ENCODE measurements at regions not wholly inside any gene's neighbourhood (a gene's known extent, or its start where the extent isn't known, plus 50 kb on each side); places are given as distances from the start of the nearest gene placed in this dataset.
A peak's percentile ranks its signal among the peaks of the same experiment; 100 is the strongest.

DNA sequence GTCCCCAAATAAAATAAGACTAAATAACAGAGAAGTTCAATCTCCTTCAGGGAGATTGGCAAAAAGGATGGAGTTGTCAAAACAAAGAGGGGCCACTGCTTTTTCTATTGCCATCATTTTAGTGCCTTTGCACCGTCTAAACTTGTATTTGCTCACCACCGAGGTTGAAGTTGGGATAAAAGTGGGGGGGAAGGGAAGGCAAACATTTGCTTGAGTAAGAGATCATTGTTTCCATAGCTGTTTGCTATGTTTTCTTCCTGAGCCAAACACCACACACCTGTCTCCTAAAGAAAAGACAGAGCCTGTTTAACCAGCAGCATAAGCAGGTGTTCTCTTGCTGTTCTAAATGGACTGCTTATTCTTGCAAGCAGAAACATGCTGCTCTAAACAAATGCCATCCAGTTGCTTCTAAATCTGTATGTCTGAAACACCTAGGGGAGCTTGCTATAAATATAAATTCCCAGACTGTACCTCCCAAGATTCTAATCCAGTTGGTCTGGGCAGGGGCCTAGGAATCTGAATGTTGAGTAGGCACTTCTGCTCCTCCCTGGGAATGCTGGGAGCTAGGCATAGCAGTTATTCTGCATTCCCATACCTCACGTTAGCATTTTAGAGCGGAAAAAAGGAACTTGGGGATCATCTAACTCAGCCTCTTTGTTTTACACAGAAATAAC lies 179.4 kb upstream of the ARL4C start:
- Histone ChIP-seq H2AFZ (ENCODE audit: low read depth, low read length) (no peak overlapping the region), H3K18ac (ENCODE audit: low read depth in 1 of 2, low read length in 2 of 2) (peak overlapping the region in 1 of 2 experiments; percentile 43)
- 77% methylated on average over 3 of the region's 4 CpGs for WGBS

DNA sequence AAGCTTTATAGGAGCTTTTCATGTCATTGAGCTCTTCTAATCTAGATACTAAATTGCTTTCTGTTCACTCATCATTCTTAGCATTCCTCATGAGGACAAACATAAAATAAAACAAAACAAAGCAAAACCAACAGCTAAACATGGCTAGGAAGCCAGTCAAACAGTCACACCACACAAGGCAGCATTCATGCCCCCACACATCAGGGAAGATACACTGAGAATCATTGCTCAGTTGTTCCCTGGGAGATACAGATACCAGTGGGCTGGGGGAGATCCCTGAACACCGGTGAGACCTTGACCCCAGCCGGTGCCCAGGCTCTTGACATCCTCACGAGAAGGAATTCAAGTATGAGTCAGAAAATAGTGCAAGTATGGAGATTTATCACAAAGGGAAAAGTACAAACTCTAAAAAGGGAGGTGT lies 177.9 kb upstream of the ARL4C start:
- Histone ChIP-seq H3K9me3 (ENCODE audit: control insufficient read depth, low read length) (no peaks in the 10 kb centered on the region), H3K79me1 (replicated peaks; ENCODE audit: low read length, poor library complexity, severe bottlenecking) (no peaks in the 10 kb centered on the region), H2BK5ac (ENCODE audit: low read depth, low read length, poor library complexity, severe bottlenecking) (no peak overlapping the region), H2AK5ac (ENCODE audit: low read length, severe bottlenecking) (no peak overlapping the region), H3K4me3 (ENCODE audit: insufficient read depth in 1 of 2, low read depth in 1 of 2, low read length in 2 of 2) (no peak overlapping the region), H3K27me3 (ENCODE audit: control insufficient read depth in 1 of 2, insufficient read depth in 1 of 2, low read length in 2 of 2) (no peaks in the 10 kb centered on the region), H4K8ac (ENCODE audit: low read length) (peak overlapping the region; percentile 79), H2BK120ac (ENCODE audit: low read depth, low read length) (peak overlapping the region; percentile 65), H3K9ac (ENCODE audit: low read length) (no peak overlapping the region), H3K18ac (ENCODE audit: low read depth in 1 of 2, low read length in 2 of 2) (peak overlapping the region in 1 of 2 experiments; percentile 69), H2AFZ (ENCODE audit: low read depth, low read length) (no peak overlapping the region), H4K91ac (ENCODE audit: low read length) (no peak overlapping the region), H3K4me1 (ENCODE audit: control insufficient read depth, insufficient read depth, low read depth, low read length) (peaks cover 27% of the 10 kb centered on the region), H3K36me3 (ENCODE audit: control insufficient read depth in 1 of 2, insufficient read depth in 2 of 2, low read depth in 1 of 2, low read length in 2 of 2) (no peaks in the 10 kb centered on the region), H2BK15ac (ENCODE audit: low read depth, poor library complexity, severe bottlenecking) (peak overlapping the region; percentile 36), H3K27ac (ENCODE audit: low read length, poor library complexity, severe bottlenecking) (peak overlapping the region; percentile 74), H2BK12ac (ENCODE audit: low read length in 2 of 2) (peak overlapping the region in 1 of 2 experiments; percentile 80), H3K4ac (ENCODE audit: low read depth in 1 of 2, low read length in 2 of 2) (peak overlapping the region; percentile 25 to 57), H3K23ac (ENCODE audit: low read length in 2 of 2) (no peak overlapping the region), H3K14ac (ENCODE audit: low read length in 2 of 2) (no peak overlapping the region), H3K4me2 (ENCODE audit: low read length, poor library complexity, severe bottlenecking) (no peak overlapping the region)
- DNase-seq, result peak; percentile 81
- WGBS, result under 1% methylated on average over 3 of the region's 3 CpGs

More for the DNA sequence above, 179.4 kb upstream of the ARL4C start:
- Histone ChIP-seq H3K4ac (ENCODE audit: low read depth in 1 of 2, low read length in 2 of 2) (no peak overlapping the region), H3K27me3 (ENCODE audit: control insufficient read depth in 1 of 2, insufficient read depth in 1 of 2, low read length in 2 of 2) (no peaks in the 10 kb centered on the region), H4K91ac (ENCODE audit: low read length) (no peak overlapping the region), H3K9ac (ENCODE audit: low read length) (no peak overlapping the region), H3K4me2 (ENCODE audit: low read length, poor library complexity, severe bottlenecking) (no peak overlapping the region), H3K23ac (ENCODE audit: low read length in 2 of 2) (no peak overlapping the region), H3K14ac (ENCODE audit: low read length in 2 of 2) (no peak overlapping the region), H2BK12ac (ENCODE audit: low read length in 2 of 2) (no peak overlapping the region), H3K79me1 (replicated peaks; ENCODE audit: low read length, poor library complexity, severe bottlenecking) (no peaks in the 10 kb centered on the region), H3K4me1 (ENCODE audit: control insufficient read depth, insufficient read depth, low read depth, low read length) (peaks cover 28% of the 10 kb centered on the region), H3K9me3 (ENCODE audit: control insufficient read depth, low read length) (no peaks in the 10 kb centered on the region), H2BK120ac (ENCODE audit: low read depth, low read length) (no peak overlapping the region), H2BK15ac (ENCODE audit: low read depth, poor library complexity, severe bottlenecking) (no peak overlapping the region), H4K8ac (ENCODE audit: low read length) (no peak overlapping the region), H3K27ac (ENCODE audit: low read length, poor library complexity, severe bottlenecking) (no peak overlapping the region), H3K36me3 (ENCODE audit: control insufficient read depth in 1 of 2, insufficient read depth in 2 of 2, low read depth in 1 of 2, low read length in 2 of 2) (no peaks in the 10 kb centered on the region), H2BK5ac (ENCODE audit: low read depth, low read length, poor library complexity, severe bottlenecking) (no peak overlapping the region), H2AK5ac (ENCODE audit: low read length, severe bottlenecking) (peak overlapping the region; percentile 45), H3K4me3 (ENCODE audit: insufficient read depth in 1 of 2, low read depth in 1 of 2, low read length in 2 of 2) (no peak overlapping the region)
- DNase-seq, result no peak

DNA sequence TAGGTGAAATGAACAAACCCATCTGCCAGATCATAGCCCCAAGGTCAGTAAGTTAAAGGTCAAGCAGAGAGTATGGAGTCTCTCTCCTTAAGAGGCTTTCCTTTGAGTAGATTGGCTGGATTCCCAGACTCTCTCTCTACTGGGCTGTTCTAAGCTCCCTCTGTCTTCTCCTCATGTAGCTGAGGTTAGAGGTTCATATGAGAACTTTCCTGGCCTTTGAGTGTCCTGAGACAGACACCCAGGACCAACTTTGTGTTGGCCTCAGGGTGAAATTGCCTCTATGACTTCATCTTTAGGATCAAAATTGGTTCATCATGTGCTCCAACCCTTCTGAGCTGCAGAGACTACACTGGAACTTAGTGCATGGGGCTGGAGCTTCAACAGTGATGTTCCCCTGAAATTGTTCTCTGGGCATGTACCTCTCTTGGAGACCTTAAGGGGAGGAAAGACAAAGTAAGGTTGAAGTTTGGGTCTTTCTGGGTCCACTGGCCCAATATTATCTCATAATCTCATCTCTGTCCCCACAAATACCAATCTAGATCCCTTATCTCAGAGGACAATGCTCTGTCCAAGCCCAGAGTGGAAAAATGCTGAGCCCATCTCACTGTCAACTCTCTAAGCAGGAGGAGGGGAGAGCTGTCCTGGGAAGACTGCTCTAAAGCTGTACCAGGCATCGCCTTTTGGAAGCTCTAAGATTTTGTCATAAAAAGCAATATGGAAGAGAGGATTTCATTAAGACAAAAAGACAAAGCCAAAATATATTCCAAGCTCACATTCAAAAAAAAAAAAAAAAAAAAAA lies 177.3 kb upstream of the ARL4C start:
- H3K36me3 ChIP-seq (ENCODE audit: control insufficient read depth in 1 of 2, insufficient read depth in 2 of 2, low read depth in 1 of 2, low read length in 2 of 2), result no peaks in the 10 kb centered on the region
- no peak overlapping the region for H3K23ac ChIP-seq (ENCODE audit: low read length in 2 of 2)
- WGBS, result no CpG with 5 or more reads among the region's 1 CpG
- H3K14ac ChIP-seq (ENCODE audit: low read length in 2 of 2), result no peak overlapping the region
- no peaks in the 10 kb centered on the region for H3K27me3 ChIP-seq (ENCODE audit: control insufficient read depth in 1 of 2, insufficient read depth in 1 of 2, low read length in 2 of 2)
- H3K9ac ChIP-seq (ENCODE audit: low read length), result no peak overlapping the region
- H3K4me2 ChIP-seq (ENCODE audit: low read length, poor library complexity, severe bottlenecking), result no peak overlapping the region
- peak overlapping the region; percentile 26 for H2BK15ac ChIP-seq (ENCODE audit: low read depth, poor library complexity, severe bottlenecking)
- no peaks in the 10 kb centered on the region for H3K9me3 ChIP-seq (ENCODE audit: control insufficient read depth, low read length)
- H3K18ac ChIP-seq (ENCODE audit: low read depth in 1 of 2, low read length in 2 of 2), result peak overlapping the region; percentile 16 to 82
- H2BK120ac ChIP-seq (ENCODE audit: low read depth, low read length), result peak overlapping the region; percentile 62
- H3K4me1 ChIP-seq (ENCODE audit: control insufficient read depth, insufficient read depth, low read depth, low read length), result peaks cover 27% of the 10 kb centered on the region
- no peak overlapping the region for H2AFZ ChIP-seq (ENCODE audit: low read depth, low read length)
- H4K91ac ChIP-seq (ENCODE audit: low read length), result peak overlapping the region; percentile 52
- H2AK5ac ChIP-seq (ENCODE audit: low read length, severe bottlenecking), result peak overlapping the region; percentile 89
- no peaks in the 10 kb centered on the region for H3K79me1 ChIP-seq (replicated peaks; ENCODE audit: low read length, poor library complexity, severe bottlenecking)
- H3K4me3 ChIP-seq (ENCODE audit: insufficient read depth in 1 of 2, low read depth in 1 of 2, low read length in 2 of 2), result no peak overlapping the region
- H4K8ac ChIP-seq (ENCODE audit: low read length), result peak overlapping the region; percentile 45
- peak overlapping the region; percentile 46 to 54 for H3K4ac ChIP-seq (ENCODE audit: low read depth in 1 of 2, low read length in 2 of 2)
- DNase-seq, result peak; percentile 26
- peak overlapping the region; percentile 46 to 95 for H2BK12ac ChIP-seq (ENCODE audit: low read length in 2 of 2)
- H2BK5ac ChIP-seq (ENCODE audit: low read depth, low read length, poor library complexity, severe bottlenecking), result no peak overlapping the region
- H3K27ac ChIP-seq (ENCODE audit: low read length, poor library complexity, severe bottlenecking), result peak overlapping the region; percentile 80

DNA sequence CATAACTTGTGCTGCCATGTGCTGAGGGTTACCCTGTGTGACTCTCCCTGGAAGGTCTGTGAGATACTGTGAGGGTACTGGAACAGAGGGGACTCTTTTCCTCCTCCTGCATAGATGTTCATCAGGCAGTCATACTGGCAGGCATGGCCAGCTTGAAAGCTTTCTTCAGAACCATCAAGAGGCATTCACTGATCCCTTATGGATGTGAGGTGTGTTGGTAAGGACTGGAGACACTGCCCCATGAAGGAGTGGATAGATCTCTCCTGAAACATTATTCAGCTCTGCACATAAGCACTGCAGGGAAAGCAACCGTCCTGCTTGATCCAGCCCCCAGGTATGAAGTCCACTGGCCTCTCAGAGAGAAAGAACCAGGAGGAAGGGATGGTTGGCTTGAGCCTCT lies 176.6 kb upstream of the ARL4C start:
- Histone ChIP-seq H3K9me3 (ENCODE audit: control insufficient read depth, low read length) (no peaks in the 10 kb centered on the region), H4K91ac (ENCODE audit: low read length) (peak overlapping the region; percentile 45), H2AFZ (ENCODE audit: low read depth, low read length) (no peak overlapping the region), H2BK15ac (ENCODE audit: low read depth, poor library complexity, severe bottlenecking) (peak overlapping the region; percentile 26), H3K4ac (ENCODE audit: low read depth in 1 of 2, low read length in 2 of 2) (peak overlapping the region; percentile 17 to 35), H3K4me1 (ENCODE audit: control insufficient read depth, insufficient read depth, low read depth, low read length) (peaks cover 23% of the 10 kb centered on the region), H2BK12ac (ENCODE audit: low read length in 2 of 2) (peak overlapping the region; percentile 46 to 95), H3K27ac (ENCODE audit: low read length, poor library complexity, severe bottlenecking) (no peak overlapping the region), H2BK5ac (ENCODE audit: low read depth, low read length, poor library complexity, severe bottlenecking) (no peak overlapping the region), H2AK5ac (ENCODE audit: low read length, severe bottlenecking) (peak overlapping the region; percentile 92), H3K18ac (ENCODE audit: low read depth in 1 of 2, low read length in 2 of 2) (peak overlapping the region; percentile 16 to 82), H4K8ac (ENCODE audit: low read length) (peak overlapping the region; percentile 45), H3K79me1 (replicated peaks; ENCODE audit: low read length, poor library complexity, severe bottlenecking) (no peaks in the 10 kb centered on the region), H3K36me3 (ENCODE audit: control insufficient read depth in 1 of 2, insufficient read depth in 2 of 2, low read depth in 1 of 2, low read length in 2 of 2) (no peaks in the 10 kb centered on the region), H3K14ac (ENCODE audit: low read length in 2 of 2) (peak overlapping the region in 1 of 2 experiments; percentile 9), H3K4me2 (ENCODE audit: low read length, poor library complexity, severe bottlenecking) (no peak overlapping the region), H2BK120ac (ENCODE audit: low read depth, low read length) (peak overlapping the region; percentile 62), H3K9ac (ENCODE audit: low read length) (no peak overlapping the region), H3K23ac (ENCODE audit: low read length in 2 of 2) (no peak overlapping the region), H3K27me3 (ENCODE audit: control insufficient read depth in 1 of 2, insufficient read depth in 1 of 2, low read length in 2 of 2) (no peaks in the 10 kb centered on the region), H3K4me3 (ENCODE audit: insufficient read depth in 1 of 2, low read depth in 1 of 2, low read length in 2 of 2) (no peak overlapping the region)
- no peak for DNase-seq
- no CpG with 5 or more reads among the region's 1 CpG for WGBS

All from mesenchymal stem cell (in vitro differentiated cells and primary cell).